GM19395 (cell line): ENCODE measurements at regions not wholly inside any gene's neighbourhood (a gene's known extent, or its start where the extent isn't known, plus 50 kb on each side); places are given as distances from the start of the nearest gene placed in this dataset.
"Not testable (repeated sequence)": the region's sequence is repeated elsewhere in the genome, so short reads cannot be mapped to it uniquely, and the experiment has no call there.

Experiments
- ATAC-seq: cut with Tn5 transposase; IDR thresholded peaks from one replicate; pipeline ENCODE4 v1.9.1; 2021; ENCODE audit warnings: mild to moderate bottlenecking, moderate library complexity; ENCODE audit not compliant: unreplicated experiment

DNA sequence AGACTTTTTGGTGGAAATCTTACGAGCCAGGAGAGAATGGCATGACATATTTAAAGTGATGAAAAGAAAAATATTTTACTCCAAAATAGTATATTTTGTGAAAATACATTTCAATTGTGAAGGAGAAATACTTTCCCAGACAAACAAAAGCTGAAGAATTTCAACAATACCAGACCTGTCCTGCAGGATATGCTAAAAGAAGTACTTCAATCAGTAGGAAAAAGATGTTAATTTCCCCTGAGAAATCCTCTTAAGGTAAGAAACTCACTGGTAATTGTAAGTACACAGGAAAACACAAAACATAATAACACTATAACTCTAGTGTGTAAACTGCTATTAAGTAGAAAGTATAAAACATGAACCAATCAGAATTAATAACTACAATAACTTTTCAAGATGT, 341.8 kb upstream of the GJE1 start:
- ATAC-seq = no peak

DNA sequence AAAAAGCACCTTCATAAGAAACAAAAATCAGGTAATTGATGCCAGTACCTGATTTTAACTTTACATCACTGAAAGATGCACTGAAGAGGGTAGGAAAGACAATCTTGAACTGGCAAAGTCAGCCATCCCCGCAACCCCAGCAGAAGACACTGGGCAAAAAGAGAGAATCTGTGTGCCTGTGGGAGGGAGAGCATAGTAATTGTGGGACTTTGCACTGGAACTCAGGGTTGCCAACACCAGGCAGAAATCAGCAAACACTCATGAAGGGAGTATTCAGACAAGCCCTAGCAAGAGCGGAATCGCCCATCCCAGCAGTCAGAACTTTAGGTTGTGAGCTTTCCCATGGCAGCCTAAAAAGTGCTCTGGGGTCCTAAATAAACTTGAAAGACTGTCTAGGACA, 344.6 kb upstream of the GJE1 start:
- ATAC-seq = no peak

DNA sequence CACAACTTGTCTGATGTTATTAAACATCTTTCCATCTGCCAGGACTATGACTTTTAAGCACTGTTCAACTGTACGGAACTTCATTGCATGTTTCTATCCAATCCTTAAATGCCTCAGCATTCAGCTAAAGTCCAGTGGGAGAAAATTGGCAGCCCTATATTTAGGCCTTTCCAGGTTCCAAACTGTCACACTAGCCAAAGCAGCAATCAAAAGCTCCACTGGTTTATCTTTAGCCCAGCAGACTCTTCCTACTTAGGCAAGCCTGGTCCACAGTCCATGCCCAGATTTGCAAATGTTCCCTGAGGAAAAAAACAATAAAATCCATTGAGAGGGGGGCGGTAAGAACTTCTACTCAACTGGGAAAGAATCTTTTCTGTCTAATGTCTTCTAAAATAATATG, 349.1 kb upstream of the GJE1 start:
- no peak for ATAC-seq

DNA sequence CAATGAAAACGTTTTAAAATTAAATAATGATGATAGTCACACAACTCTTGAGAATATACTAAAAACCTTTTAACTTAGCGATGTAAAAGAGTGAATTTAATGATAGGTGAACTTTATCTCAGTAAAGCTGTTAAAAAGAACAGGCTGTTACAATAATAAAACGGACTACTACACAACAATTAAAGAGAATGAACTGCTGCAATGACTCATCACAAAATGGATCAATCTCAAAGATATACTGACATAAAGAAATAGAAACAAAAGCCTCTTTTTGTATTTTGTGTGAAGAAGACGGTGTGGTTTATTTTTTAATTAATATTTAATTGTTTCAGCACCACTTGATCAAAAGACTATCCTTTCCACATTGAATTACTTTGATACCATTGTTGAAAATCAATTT, 352.4 kb upstream of the GJE1 start:
- no peak for ATAC-seq

DNA sequence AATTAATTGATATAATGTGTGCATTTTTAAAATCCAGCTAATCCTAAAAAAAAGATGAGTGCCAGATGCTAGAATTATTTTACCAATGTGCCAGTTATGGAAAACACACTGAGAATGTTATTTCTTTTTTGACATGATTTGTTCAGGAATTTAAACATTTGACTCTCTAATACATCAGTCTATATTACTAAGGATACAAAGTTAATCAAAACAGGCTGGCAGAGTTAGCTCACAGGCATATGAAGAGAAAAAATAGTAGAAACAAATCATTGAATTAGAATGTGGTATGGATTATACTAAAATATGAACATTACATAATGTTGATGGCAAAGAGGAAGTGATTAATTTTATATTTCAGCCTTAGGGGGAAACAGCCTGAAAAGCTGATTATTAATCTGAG, 368.3 kb upstream of the GJE1 start:
- no peak for ATAC-seq

DNA sequence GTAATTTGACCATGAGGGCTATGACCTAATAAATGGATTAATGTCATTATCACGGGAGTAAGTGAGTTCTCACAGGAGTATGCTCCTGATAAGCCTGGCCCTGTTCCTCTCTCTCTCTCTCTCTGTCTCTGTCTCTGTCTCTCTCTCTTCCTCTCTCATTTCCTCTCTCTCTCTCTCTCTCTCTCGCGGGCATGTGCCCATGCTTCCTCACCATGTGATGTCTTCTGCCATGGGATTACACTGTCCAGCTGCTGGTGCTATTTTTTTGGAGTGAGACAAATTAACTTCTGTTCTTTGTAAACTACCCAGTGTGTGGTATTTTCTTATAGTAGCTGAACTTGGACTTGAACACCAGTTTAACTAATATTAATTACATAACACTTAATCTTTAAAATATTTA, 374.3 kb upstream of the GJE1 start:
- ATAC-seq = no peak

DNA sequence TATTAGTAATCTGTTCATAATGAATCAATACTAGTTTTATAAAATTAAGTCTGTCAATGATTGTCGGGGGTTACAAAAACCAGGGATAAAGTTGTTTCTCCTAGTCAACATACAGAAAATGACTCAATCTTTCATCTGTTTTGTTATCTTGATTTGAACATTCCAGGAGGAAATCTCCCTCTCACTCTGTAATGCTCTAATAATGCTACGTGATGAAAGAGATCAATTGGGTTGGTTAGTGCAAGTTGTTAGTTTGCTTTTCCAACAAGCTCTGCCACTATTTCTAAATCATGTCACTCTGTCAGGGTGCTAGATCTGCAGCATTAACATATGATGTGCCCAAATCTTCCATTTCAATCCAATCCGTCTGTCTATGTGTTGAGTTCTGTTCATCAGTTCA, 379.5 kb upstream of the GJE1 start:
- no peak for ATAC-seq

DNA sequence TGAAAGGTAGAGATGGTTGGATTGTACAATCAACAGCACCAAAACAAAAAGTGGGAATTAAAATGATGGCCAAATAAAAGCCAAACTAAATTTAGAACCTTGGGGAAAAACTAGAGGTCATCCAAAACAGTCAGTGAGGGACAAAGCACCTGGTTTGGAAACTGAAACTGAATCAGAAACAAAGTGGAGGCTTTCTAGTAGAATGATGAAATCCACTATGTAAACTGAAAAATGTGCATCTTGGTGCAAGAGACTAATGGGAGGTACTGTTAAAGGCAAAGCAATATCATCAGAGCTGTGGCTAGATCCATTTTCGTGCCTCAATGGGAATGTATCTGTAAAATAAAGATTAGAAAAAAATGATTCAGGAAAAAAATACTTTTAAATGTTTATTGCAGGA, 380.0 kb upstream of the GJE1 start:
- peak; percentile 92 for ATAC-seq

DNA sequence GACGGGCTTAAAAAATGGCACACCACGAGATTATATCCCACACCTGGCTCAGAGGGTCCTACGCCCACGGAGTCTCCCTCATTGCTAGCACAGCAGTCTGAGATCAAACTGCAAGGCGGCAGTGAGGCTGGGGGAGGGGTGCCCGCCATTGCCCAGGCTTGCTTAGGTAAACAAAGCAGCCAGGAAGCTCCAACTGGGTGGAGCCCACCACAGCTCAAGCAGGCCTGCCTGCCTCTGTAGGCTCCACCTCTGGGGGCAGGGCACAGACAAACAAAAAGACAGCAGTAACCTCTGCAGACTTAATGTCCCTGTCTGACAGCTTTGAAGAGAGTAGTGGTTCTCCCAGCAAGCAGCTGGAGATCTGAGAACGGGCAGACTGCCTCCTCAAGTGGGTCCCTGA, 386.4 kb upstream of the GJE1 start:
- ATAC-seq = not testable (repeated sequence)

DNA sequence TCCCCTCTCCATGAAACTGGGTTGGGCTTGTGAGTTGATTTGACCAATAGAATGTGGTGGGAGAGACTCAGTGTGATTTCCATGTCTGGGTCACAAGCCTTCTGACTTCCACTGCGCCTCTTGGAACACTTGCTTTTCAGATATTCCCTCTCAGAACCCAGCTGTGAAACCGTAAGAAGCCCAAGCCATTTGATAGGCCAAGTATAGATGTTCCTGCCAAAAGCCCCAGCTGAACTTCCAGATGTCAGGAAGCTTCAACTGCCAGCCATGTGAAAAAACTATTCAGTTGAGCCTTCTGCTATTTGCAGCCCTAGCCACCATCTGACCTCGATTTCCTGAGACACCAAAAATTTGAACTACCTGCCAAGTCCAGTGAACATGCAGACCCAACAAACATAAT, 387.8 kb upstream of the GJE1 start:
- ATAC-seq = no peak

DNA sequence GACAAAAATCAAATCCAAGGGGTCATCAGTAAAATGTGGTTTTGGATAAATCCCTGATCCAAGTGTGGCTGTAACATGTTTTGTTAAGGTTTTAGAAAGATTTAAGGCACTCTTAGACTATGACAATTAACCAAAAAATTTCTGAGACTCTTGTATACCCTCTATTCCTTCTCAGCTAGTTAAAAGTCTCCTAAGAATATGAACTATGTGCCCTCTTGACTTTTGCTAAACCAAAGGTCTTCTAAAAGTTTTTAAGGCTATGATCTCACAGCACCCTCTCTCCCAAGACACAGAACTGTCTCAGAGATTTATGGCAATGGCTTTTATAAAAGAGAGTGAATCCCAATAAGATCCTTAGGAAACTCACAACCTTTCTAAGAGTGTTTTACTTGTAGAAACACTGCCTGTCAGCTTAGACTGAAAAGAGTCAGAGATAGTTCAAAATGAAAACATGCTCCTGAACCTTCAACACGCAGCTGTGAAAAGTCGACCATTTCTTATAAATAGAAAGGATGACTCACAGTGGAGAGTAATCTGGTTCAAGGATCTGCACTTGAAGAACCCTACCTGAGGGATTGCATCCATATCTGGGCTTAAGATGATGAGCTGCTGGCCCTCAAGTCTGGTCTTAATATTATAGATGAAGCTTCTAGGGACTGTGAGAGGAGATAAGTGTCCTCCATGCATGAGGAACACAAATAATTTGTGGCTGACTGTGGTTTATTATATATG, 388.4 kb upstream of the GJE1 start:
- no peak for ATAC-seq

DNA sequence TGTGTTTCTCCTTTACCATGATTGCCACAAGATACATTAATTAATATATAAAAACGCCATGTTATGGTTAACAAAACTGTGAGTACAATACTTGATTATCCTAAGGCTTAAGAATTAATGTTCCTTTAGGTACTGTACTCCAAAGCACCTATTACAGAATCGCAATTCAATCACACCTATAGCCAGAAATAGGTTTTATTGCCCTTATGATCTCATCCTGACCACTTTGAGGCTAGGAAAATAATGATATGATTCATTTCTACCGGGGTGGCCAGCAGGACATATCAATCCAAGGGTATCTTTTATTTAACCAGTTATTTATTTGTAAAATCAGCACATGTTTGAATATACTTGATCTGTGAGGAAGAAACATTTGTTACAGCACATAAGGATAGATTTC, 396.6 kb upstream of the GJE1 start:
- no peak for ATAC-seq

DNA sequence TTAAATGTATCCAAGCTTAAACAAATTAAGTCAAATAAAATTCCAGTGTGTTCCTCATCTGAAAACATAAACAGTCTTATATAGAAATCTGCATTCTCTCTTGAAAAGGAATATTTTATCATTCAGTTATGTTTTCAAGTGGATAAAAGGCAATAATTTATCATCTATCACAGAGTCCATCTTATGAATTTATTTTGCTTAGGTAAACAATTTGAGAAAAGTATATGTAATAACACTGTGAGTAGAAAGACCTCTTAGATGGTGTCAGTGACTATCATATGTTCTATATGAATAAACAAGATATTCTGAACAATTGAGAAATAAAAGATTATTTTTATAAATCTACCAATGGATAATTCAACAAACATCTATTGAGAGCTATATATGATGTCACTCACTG, 397.6 kb upstream of the GJE1 start:
- no peak for ATAC-seq

DNA sequence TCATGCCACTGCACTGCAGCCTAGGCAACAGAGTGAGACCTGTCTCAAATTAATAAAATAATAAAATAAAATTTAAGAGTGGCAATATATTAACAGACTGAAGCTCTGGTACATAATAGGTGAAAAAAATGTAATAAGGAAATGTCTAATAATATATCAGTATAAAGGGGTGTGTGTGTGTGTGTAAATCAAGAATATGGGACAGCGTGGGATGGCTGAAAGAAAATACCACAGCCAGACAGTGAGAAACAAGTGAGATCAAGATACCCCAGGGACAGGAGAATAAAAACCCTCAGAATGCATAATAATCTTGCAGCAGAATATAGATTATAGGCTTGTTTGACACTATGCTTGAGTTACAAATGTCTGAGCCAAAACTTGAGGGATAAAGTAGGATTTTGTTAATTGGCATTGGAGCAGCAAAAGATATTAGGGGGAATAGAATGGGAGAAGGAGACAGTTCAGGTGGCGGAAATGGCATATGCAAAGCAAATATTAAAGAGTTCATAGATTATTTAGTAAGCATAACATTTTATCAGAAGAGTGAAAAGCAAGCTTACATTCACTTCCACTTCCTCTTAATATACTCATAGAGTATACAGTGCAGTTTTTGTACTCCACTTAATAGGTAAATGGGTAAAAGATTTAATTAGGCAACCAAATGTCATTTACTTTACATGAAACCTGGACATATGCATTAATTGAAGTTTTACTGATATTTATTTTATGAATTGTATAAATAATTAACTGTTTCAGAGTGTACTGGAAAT, 398.5 kb upstream of the GJE1 start:
- no peak for ATAC-seq

DNA sequence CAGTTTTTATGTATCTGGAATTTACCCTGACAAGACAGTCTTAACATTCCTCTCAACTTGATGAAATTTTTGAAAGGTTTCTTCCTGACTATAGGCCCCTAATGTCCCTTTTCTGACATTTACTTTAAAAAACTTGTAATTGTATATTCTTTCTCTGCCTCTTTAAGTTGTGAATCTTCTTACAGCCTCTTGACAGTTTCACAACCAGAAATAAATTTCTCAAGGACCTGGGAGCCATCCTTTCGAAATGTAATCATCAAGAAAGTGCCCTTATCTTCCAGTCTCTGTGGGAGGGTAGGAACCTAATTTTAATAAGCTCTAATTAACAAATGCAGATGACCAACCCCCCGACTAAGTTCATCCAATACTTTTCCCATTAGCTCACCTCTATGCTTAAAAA, 403.6 kb upstream of the GJE1 start:
- no peak for ATAC-seq

DNA sequence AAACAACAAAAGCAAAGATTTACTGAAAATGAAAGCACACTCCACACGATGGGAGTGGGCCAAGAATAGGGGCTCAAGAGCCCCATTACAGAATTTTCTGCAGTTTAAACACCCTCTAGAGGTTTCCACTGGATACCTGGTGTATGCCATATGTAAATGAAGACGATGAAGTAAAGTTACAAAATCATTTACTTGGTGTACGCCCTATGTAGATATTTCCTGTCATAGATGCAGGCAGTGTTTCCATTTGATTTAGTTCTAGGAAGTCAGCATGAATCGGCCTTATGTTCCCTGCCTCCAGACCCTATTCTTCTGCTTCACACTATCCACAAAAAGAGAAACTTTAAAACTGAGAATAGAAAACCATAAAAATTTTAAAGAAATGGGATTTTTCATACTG, 404.4 kb upstream of the GJE1 start:
- no peak for ATAC-seq

DNA sequence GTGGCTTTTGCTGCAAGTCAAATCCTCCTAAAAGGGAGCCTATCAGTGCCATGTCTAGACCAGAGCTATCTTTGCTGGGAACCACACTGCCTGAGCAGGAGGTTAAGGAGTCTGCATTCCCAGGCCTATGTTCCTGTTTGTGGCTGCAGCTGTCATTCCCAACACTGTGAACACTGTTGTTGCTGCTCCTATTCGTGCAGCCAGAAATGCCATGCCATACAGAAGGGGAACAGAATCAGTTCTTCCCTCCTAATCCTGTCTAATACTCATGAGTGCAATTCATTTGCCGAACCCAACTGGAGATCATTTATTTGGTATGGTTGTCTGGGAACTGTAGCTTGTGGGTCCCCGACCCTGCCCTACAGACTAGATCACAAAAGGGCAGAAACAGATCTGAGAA, 406.5 kb upstream of the GJE1 start:
- ATAC-seq = no peak

DNA sequence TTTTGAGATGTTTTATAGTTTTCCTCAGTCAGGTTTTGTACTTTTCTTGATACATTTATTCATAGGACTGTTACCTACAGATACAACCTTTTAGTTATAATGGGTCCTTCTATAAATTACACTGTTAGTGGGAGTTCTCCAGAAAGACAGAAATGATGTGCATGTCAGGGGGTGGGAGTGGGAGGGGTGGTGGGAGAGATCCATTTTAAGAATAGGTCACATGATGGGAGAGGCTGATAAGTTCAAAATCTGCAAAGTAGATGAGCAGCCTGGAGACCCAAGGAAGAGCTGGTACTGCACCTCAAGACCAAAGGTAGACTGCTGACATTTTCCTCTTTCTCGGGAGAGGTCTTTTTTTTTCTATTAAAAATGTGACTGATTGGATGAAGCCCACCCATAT, 408.0 kb upstream of the GJE1 start:
- no peak for ATAC-seq

DNA sequence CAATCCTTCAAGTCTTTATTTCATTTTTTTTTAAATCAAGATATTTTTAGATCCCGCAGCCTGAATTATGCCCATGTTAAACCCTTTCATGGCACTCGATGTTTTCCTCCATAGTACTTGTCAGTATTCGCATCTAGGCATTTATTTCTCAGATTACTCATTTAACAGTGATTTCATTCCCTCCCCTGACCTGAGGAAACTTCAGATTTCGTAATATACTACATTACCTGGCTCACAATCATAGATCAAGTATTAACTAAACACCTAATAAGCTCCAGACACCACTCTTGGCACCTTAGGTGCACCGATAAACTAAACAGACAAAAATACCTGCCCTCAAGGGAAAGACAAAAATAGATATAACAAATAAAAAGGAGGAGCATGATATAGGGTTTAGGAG, 413.2 kb upstream of the GJE1 start:
- ATAC-seq = no peak

DNA sequence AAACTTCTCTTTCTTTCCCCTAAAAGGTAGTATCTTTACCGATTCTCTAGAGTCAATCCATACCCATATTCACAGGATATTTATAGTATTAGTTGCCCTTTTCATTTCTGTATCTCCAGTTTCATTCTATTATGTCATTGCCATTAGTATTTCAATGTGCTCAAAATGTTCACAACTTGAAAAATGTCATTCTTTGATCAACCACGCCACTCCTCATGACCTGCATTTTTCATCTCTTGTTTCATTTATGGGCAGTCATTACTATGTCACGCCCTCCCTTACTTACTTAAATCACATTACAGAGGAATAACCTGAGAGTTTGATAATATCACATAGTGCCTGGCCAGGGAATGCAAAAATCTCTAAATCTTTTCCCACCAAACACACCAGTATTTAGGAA, 427.3 kb upstream of the GJE1 start:
- ATAC-seq = no peak

DNA sequence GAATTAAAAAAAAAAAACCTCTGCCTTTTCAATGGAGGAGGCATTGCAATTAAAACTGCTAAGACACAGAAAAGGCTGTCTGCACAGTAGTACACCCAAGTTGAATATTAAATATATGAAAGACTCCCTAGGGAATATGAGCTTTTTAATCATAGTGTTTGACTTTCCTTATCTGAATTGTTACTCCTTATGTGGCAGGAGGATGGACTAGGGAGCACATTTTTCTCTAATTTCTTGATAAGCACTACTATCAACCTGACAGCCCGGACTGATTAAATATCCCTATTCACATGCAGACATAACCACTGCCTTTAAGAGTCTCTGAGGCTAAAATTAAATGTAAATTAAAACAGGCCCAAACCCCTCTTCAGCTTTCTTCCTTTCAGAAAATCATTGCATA, 428.6 kb upstream of the GJE1 start:
- ATAC-seq = no peak

DNA sequence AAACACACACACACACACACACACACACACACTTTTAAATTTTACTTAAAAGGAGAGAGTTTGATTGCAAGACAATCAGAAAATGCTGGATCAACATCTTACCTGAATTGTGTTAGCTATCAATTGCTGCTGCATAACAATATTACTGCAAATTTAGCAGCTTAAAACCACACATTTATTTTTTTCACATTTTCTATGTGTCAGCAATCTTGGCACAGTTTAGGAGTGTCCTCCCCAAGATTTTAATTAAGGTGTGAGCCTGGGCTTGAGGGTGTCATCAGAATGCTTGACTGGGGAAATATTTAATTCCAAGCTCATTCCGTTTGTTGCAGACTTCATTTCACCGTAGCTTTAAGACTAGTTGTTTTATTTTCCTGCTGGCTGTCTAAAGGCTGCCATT, 431.0 kb upstream of the GJE1 start:
- ATAC-seq = no peak

DNA sequence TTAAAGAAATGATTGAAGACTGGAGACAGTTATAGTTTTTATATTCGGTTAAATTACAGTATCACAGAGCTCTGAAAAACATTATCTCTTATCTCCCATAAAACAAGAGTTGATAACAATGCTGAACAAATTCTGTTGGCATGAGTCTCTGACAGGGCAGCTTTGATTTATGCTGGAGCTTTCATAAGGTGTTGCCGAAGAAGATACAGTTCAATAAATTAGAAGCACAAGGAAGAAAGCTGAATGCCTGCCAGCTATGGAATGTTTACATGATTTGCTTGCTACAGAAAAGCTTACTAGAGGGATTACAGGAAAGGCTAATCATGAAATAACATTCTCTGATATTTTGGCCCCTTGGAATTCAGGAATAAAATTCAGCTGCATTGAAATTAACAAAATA, 431.9 kb upstream of the GJE1 start:
- no peak for ATAC-seq
